ENCODE measurements at regions not wholly inside any gene's neighbourhood (a gene's known extent, or its start where the extent isn't known, plus 50 kb on each side); places are given as distances from the start of the nearest gene placed in this dataset.

DNA sequence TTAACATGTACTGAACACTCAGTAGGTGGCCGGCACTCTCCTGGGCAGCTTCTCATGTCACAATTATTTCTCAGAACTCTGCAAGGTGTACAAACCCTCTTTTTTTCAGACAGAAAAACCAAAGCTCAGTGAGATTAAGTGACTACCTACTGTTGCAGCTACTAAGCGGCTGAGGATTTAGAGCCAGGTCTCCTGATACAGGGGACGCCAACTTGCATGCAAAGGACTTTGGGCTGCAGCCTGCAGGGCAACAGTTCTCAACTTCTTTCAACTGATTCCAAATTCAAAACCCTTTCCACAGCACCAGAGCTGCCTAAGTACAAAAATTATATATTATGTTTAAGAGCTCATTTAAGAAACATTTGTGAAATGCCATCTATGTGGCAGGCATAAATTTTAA is 177.6 kb downstream of the SUCLG1 start:
- Histone ChIP-seq H3K27me3 (ENCODE audit: low read length) (no peaks in the 10 kb centered on the region), H3K9ac (ENCODE audit: low read length) (no peak overlapping the region), H2AFZ (ENCODE audit: low read depth, low read length, severe bottlenecking) (no peak overlapping the region), H3K9me3 (ENCODE audit: insufficient read depth, low read length) (no peaks in the 10 kb centered on the region), H3K36me3 (ENCODE audit: low read length) (no peaks in the 10 kb centered on the region), H3K27ac (ENCODE audit: low read depth, low read length) (no peak overlapping the region), H4K20me1 (ENCODE audit: low read depth, low read length) (no peaks in the 10 kb centered on the region), H3K4me3 (ENCODE audit: insufficient read depth, low read length, poor library complexity, severe bottlenecking) (no peak overlapping the region), H3F3A (ENCODE audit: insufficient read depth) (no peaks in the 10 kb centered on the region), H3K4me2 (ENCODE audit: low read depth, low read length, poor library complexity, severe bottlenecking) (no peak overlapping the region), H3K79me2 (ENCODE audit: insufficient read depth, low read length) (no peaks in the 10 kb centered on the region), H3K9me2 (replicated peaks; ENCODE audit: insufficient read depth, low read length) (no peaks in the 10 kb centered on the region)
- no peak for TF ChIP-seq EZH2phosphoT487 (conservative IDR thresholded peaks at IDR 0.05; ENCODE audit: low read length)
- TF ChIP-seq, protein P1, sequence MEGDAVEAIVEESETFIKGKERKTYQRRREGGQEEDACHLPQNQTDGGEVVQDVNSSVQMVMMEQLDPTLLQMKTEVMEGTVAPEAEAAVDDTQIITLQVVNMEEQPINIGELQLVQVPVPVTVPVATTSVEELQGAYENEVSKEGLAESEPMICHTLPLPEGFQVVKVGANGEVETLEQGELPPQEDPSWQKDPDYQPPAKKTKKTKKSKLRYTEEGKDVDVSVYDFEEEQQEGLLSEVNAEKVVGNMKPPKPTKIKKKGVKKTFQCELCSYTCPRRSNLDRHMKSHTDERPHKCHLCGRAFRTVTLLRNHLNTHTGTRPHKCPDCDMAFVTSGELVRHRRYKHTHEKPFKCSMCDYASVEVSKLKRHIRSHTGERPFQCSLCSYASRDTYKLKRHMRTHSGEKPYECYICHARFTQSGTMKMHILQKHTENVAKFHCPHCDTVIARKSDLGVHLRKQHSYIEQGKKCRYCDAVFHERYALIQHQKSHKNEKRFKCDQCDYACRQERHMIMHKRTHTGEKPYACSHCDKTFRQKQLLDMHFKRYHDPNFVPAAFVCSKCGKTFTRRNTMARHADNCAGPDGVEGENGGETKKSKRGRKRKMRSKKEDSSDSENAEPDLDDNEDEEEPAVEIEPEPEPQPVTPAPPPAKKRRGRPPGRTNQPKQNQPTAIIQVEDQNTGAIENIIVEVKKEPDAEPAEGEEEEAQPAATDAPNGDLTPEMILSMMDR (IDR thresholded peaks at IDR 0.05; ENCODE audit: insufficient read depth, low read length, poor library complexity, severe bottlenecking) = no peak

DNA sequence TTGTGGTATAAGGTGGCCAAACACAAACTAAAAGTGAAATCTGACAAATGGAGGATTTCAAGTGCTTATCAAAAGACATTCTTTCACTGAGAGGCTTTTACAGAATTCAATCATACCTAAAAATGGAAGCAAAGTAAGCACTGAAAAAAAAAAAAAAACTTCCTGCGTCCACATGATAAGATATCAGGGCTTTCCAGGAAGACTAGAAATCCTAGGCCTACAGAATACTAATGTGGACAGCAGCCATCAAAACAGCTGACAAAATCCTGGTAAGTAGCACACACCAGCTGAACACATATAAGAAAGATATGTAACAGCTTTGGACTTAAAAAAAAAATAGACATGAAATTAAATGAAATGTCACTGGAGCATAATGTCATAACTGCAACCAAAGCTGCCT is 178.2 kb downstream of the SUCLG1 start:
- H3K9me2 ChIP-seq (replicated peaks; ENCODE audit: insufficient read depth, low read length) = no peaks in the 10 kb centered on the region
- H2AFZ ChIP-seq (ENCODE audit: low read depth, low read length, severe bottlenecking) = no peak overlapping the region
- H3K27ac ChIP-seq (ENCODE audit: low read depth, low read length) = no peak overlapping the region
- H3K9ac ChIP-seq (ENCODE audit: low read length) = no peak overlapping the region
- no peaks in the 10 kb centered on the region for H3K27me3 ChIP-seq (ENCODE audit: low read length)
- H3K9me3 ChIP-seq (ENCODE audit: insufficient read depth, low read length) = no peaks in the 10 kb centered on the region
- H3K36me3 ChIP-seq (ENCODE audit: low read length) = no peaks in the 10 kb centered on the region
- H3K4me3 ChIP-seq (ENCODE audit: insufficient read depth, low read length, poor library complexity, severe bottlenecking) = no peak overlapping the region
- H3F3A ChIP-seq (ENCODE audit: insufficient read depth) = no peaks in the 10 kb centered on the region
- no peaks in the 10 kb centered on the region for H4K20me1 ChIP-seq (ENCODE audit: low read depth, low read length)
- H3K79me2 ChIP-seq (ENCODE audit: insufficient read depth, low read length) = no peaks in the 10 kb centered on the region
- TF ChIP-seq, protein P1 (IDR thresholded peaks at IDR 0.05; ENCODE audit: insufficient read depth, low read length, poor library complexity, severe bottlenecking) = no peak
- TF ChIP-seq EZH2phosphoT487 (conservative IDR thresholded peaks at IDR 0.05; ENCODE audit: low read length) = no peak
- H3K4me2 ChIP-seq (ENCODE audit: low read depth, low read length, poor library complexity, severe bottlenecking) = no peak overlapping the region

DNA sequence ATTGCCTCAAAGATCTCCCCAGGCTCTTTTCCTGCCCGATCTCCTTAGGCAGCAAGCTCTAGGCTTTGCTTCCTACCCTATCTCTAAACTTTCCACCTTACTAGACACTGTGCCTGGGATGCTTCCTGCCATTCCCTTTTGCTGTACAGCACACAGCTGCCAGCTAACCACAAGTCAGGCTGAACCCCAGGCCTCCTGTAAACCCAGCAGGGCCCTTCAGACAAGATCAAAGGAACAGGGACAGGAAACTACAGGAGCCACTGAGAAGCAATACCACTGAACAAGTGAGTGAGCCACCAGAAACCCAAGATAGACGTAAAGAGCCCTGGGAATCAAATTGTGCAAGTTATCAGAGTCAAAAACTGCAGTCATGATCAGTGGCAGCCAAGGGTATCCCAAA is 180.7 kb downstream of the SUCLG1 start:
- Histone ChIP-seq H3K27me3 (ENCODE audit: low read length) (no peaks in the 10 kb centered on the region), H3K27ac (ENCODE audit: low read depth, low read length) (no peak overlapping the region), H3K4me3 (ENCODE audit: insufficient read depth, low read length, poor library complexity, severe bottlenecking) (no peak overlapping the region), H3F3A (ENCODE audit: insufficient read depth) (no peaks in the 10 kb centered on the region), H3K9me3 (ENCODE audit: insufficient read depth, low read length) (no peaks in the 10 kb centered on the region), H3K9me2 (replicated peaks; ENCODE audit: insufficient read depth, low read length) (no peaks in the 10 kb centered on the region), H3K79me2 (ENCODE audit: insufficient read depth, low read length) (no peaks in the 10 kb centered on the region), H2AFZ (ENCODE audit: low read depth, low read length, severe bottlenecking) (no peak overlapping the region), H3K36me3 (ENCODE audit: low read length) (no peaks in the 10 kb centered on the region), H4K20me1 (ENCODE audit: low read depth, low read length) (no peaks in the 10 kb centered on the region), H3K9ac (ENCODE audit: low read length) (no peak overlapping the region), H3K4me2 (ENCODE audit: low read depth, low read length, poor library complexity, severe bottlenecking) (no peak overlapping the region)
- TF ChIP-seq, protein P1 (IDR thresholded peaks at IDR 0.05; ENCODE audit: insufficient read depth, low read length, poor library complexity, severe bottlenecking) = no peak
- TF ChIP-seq EZH2phosphoT487 (conservative IDR thresholded peaks at IDR 0.05; ENCODE audit: low read length) = no peak

Data from SU-DHL-6 (cell line).